ENCODE measurements at regions not wholly inside any gene's neighbourhood (a gene's known extent, or its start where the extent isn't known, plus 50 kb on each side); places are given as distances from the start of the nearest gene placed in this dataset.

DNA sequence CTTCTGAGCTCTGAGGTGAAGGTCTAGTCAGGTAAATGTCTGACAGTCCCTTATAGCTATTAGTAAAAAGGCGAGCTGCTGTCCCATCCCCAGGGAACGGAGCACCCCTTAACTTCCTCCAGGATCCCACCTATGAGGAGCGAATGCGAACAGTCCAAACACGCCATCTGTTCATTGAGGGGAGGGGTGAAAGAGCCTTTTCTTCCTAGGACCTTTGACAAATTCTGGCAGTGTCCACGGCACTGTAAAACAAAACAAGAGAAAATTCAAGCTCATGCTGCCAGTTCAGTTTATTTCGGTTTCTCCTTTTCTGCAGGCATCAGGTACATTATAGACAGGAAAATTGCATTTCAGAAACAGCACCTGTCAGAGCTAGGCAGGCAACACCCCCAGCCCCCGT, 253.8 kb upstream of the CADM1 start:
- TF ChIP-seq, protein P1, sequence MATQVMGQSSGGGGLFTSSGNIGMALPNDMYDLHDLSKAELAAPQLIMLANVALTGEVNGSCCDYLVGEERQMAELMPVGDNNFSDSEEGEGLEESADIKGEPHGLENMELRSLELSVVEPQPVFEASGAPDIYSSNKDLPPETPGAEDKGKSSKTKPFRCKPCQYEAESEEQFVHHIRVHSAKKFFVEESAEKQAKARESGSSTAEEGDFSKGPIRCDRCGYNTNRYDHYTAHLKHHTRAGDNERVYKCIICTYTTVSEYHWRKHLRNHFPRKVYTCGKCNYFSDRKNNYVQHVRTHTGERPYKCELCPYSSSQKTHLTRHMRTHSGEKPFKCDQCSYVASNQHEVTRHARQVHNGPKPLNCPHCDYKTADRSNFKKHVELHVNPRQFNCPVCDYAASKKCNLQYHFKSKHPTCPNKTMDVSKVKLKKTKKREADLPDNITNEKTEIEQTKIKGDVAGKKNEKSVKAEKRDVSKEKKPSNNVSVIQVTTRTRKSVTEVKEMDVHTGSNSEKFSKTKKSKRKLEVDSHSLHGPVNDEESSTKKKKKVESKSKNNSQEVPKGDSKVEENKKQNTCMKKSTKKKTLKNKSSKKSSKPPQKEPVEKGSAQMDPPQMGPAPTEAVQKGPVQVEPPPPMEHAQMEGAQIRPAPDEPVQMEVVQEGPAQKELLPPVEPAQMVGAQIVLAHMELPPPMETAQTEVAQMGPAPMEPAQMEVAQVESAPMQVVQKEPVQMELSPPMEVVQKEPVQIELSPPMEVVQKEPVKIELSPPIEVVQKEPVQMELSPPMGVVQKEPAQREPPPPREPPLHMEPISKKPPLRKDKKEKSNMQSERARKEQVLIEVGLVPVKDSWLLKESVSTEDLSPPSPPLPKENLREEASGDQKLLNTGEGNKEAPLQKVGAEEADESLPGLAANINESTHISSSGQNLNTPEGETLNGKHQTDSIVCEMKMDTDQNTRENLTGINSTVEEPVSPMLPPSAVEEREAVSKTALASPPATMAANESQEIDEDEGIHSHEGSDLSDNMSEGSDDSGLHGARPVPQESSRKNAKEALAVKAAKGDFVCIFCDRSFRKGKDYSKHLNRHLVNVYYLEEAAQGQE (IDR thresholded peaks at IDR 0.05; ENCODE audit: low read depth): no peak
- no peak for TF ChIP-seq RAD21 (IDR thresholded peaks at IDR 0.05; ENCODE audit: low read depth)
- TF ChIP-seq, protein P2, sequence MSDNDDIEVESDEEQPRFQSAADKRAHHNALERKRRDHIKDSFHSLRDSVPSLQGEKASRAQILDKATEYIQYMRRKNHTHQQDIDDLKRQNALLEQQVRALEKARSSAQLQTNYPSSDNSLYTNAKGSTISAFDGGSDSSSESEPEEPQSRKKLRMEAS (IDR thresholded peaks at IDR 0.05): no peak
- no peak for TF ChIP-seq TAF1 (IDR thresholded peaks at IDR 0.05; ENCODE audit: low read depth)
- TF ChIP-seq, protein P3, sequence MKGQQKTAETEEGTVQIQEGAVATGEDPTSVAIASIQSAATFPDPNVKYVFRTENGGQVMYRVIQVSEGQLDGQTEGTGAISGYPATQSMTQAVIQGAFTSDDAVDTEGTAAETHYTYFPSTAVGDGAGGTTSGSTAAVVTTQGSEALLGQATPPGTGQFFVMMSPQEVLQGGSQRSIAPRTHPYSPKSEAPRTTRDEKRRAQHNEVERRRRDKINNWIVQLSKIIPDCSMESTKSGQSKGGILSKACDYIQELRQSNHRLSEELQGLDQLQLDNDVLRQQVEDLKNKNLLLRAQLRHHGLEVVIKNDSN (IDR thresholded peaks at IDR 0.05): no peak
- no peak for TF ChIP-seq EGR1 (IDR thresholded peaks at IDR 0.05)
- TF ChIP-seq EP300 (IDR thresholded peaks at IDR 0.05; ENCODE audit: borderline replicate concordance): no peak
- no peak for TF ChIP-seq TCF12 (IDR thresholded peaks at IDR 0.05; ENCODE audit: low read depth)
- TF ChIP-seq CEBPB (IDR thresholded peaks at IDR 0.05): no peak
- TF ChIP-seq NFIC (IDR thresholded peaks at IDR 0.05): no peak
- TF ChIP-seq CREB1 (IDR thresholded peaks at IDR 0.05; ENCODE audit: low read depth): no peak

All from Ishikawa (cell line).